Chondrocyte (in vitro differentiated cells): ENCODE measurements at regions not wholly inside any gene's neighbourhood (a gene's known extent, or its start where the extent isn't known, plus 50 kb on each side); places are given as distances from the start of the nearest gene placed in this dataset.

Source experiments
- DNase-seq: peaks from one replicate; pipeline ENCODE4 v3.0.0; 2021; ENCODE audit warnings: mixed read lengths, low spot score
- H3K27ac Mint-ChIP-seq: one replicate; pipeline ENCODE4 v1.8.0; 2021; ENCODE audit warnings: mild to moderate bottlenecking, moderate library complexity, mixed read lengths; ENCODE audit not compliant: unreplicated experiment
- H3K27me3 Mint-ChIP-seq: 2 replicates; pipeline ENCODE4 v1.8.0; 2021; ENCODE audit warnings: low read depth, mixed read lengths
- H3K36me3 Mint-ChIP-seq: 2 replicates; pipeline ENCODE4 v1.8.0; 2021; ENCODE audit warnings: low read depth, mixed read lengths
- H3K4me1 Mint-ChIP-seq: 2 replicates; pipeline ENCODE4 v1.8.0; 2021; ENCODE audit warnings: low read depth, mild to moderate bottlenecking, mixed read lengths
- H3K4me3 Mint-ChIP-seq: one replicate; pipeline ENCODE4 v1.8.0; 2021; ENCODE audit warnings: mild to moderate bottlenecking, moderate library complexity, mixed read lengths; ENCODE audit not compliant: unreplicated experiment
- H3K9me3 Mint-ChIP-seq: 2 replicates; pipeline ENCODE4 v1.8.0; 2021; ENCODE audit warnings: low read depth, mixed read lengths
- CTCF ChIP-seq: fragments of 200-600 bp; sonication (generic); IDR thresholded peaks from 2 replicates; pipeline ENCODE4 v1.5.0; 2021; ENCODE audit warnings: antibody characterized with exemption, mild to moderate bottlenecking, moderate library complexity

DNA sequence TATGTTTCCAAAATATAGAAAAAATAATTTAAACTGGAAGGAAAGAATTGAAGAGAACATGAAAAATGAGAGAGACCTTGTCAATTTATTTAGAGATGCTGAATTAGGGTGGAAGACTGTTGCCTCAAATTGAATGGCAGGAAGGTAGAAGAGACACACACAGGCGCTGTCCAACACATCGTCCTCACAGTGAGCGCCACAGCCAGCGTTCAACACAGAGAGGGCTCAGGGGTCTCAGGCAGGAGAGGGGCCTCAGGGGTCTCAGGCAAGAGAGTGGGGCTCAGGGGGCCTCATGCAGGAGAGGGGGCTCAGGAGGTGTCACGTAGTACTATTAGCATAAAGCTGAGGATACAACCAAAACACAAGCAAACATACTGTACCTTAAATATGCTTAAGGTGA is 65.7 kb downstream of the TMEM18 start:
- Mint-ChIP-seq H3K4me3 (no peak overlapping the region), H3K36me3 (no peaks in the 10 kb centered on the region), H3K27ac (no peak overlapping the region), H3K9me3 (no peaks in the 10 kb centered on the region), H3K4me1 (no peaks in the 10 kb centered on the region), H3K27me3 (no peaks in the 10 kb centered on the region)
- TF ChIP-seq CTCF: no peak
- DNase-seq: no peak

DNA sequence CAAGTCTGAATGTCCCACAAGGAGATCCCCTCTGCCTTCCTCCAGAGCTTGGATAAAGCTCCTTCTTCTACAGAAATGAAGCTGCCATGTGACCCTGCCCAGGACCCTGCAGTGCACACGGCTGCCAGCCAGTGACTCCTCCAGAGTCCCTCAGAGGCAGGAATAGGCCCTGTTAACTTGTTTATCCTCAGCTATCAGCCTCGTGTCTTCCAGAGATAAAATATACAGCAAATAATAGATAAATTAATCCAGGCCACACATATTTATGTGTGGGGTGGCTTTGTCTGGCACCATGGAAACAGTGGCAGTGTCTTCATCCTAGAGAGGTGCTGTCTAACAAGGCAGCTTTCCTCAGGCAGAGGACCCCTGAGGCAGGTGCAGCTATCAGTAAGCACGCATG is 66.7 kb downstream of the TMEM18 start:
- no peak for TF ChIP-seq CTCF
- Mint-ChIP-seq H3K9me3 (no peaks in the 10 kb centered on the region), H3K27me3 (no peaks in the 10 kb centered on the region), H3K36me3 (no peaks in the 10 kb centered on the region), H3K27ac (no peak overlapping the region), H3K4me3 (no peak overlapping the region), H3K4me1 (no peaks in the 10 kb centered on the region)
- DNase-seq: no peak

DNA sequence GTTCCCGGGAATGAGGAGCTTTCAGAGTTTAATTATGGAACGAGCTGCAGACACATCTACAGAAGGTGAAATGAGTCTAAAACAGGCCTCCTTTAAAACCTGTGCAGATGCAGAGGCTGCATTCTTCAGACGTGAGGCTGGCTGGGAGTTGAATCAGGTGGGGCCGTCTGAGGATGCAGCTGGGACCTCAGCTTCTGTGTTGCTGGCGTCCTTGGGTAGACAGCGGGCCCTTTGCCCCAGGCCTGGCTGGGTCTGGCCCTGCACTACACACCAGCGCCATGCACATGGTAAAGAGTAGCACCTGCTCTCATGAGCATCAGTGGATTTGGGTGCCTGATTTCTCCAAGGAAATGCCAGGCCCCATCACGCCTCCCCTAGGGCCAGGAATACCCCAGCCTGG is 67.3 kb downstream of the TMEM18 start:
- H3K9me3 Mint-ChIP-seq: no peaks in the 10 kb centered on the region
- TF ChIP-seq CTCF: no peak
- no peak overlapping the region for H3K4me3 Mint-ChIP-seq
- H3K36me3 Mint-ChIP-seq: no peaks in the 10 kb centered on the region
- no peaks in the 10 kb centered on the region for H3K4me1 Mint-ChIP-seq
- no peak overlapping the region for H3K27ac Mint-ChIP-seq
- no peaks in the 10 kb centered on the region for H3K27me3 Mint-ChIP-seq
- DNase-seq: no peak

DNA sequence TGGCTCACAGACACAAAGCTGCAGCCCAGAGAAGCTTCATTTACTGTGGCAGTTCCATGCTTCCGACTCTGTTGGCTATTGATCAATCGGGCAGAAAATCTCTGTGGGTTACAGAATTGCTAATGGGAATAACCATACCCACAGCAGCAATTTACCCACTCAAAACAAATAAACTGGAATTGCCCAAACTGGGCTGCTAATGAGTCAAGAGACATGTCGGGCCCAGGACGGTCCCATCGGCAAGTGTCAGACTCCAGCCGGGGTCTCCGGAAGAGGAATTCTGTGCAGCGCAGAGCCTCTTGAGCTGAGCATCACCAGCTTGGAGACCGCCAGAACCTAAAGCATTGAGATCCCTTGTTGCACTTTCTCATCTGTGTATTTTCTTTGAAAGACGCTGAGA is 67.8 kb downstream of the TMEM18 start:
- no peak overlapping the region for H3K4me3 Mint-ChIP-seq
- no peaks in the 10 kb centered on the region for H3K9me3 Mint-ChIP-seq
- H3K4me1 Mint-ChIP-seq: no peaks in the 10 kb centered on the region
- no peaks in the 10 kb centered on the region for H3K27me3 Mint-ChIP-seq
- DNase-seq: no peak
- no peak for TF ChIP-seq CTCF
- no peak overlapping the region for H3K27ac Mint-ChIP-seq
- no peaks in the 10 kb centered on the region for H3K36me3 Mint-ChIP-seq

DNA sequence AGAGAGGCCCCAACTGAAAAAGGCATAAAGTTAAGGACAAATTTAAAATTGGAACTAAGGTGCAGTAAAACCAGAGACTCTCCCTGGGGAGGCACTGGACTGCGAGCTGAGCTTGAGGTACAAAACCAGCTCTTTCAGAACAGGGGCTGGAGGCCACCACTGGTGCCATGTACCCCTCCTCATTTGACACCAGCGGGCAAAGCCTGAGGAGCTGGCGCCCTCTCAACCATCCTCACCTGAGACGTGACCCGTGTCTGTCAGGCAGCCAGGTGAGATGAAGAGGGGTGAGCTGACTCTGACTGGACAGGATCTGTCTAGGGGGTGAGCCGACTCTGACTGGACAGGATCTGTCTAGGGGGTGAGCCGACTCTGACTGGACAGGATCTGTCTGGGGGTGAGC is 68.5 kb downstream of the TMEM18 start:
- no peak for DNase-seq
- no peak overlapping the region for H3K27ac Mint-ChIP-seq
- H3K9me3 Mint-ChIP-seq: no peaks in the 10 kb centered on the region
- H3K36me3 Mint-ChIP-seq: no peaks in the 10 kb centered on the region
- no peak overlapping the region for H3K4me3 Mint-ChIP-seq
- H3K4me1 Mint-ChIP-seq: no peaks in the 10 kb centered on the region
- TF ChIP-seq CTCF: no peak
- no peaks in the 10 kb centered on the region for H3K27me3 Mint-ChIP-seq
